Fibroblast of mammary gland (primary cell): ENCODE measurements at regions not wholly inside any gene's neighbourhood (a gene's known extent, or its start where the extent isn't known, plus 50 kb on each side); places are given as distances from the start of the nearest gene placed in this dataset.
A peak's percentile ranks its signal among the peaks of the same experiment; 100 is the strongest.

ENCODE experiments used
- DNase-seq: peaks from one replicate; pipeline ENCODE4 v3.0.0-alpha.2; 2010; ENCODE audit warnings: low read depth
- H3K4me3 ChIP-seq: 2 replicates; pipeline ENCODE4 v1.5.1; 2011; ENCODE audit warnings: low read depth, mild to moderate bottlenecking, low read length, moderate library complexity; ENCODE audit not compliant: control insufficient read depth
- TF ChIP-seq, protein P1 (sequence below): conservative IDR thresholded peaks from 2 replicates; pipeline ENCODE4 v1.5.1; 2011; ENCODE audit warnings: low read depth, low read length, inconsistent platforms; ENCODE audit not compliant: control insufficient read depth, insufficient read depth

DNA sequence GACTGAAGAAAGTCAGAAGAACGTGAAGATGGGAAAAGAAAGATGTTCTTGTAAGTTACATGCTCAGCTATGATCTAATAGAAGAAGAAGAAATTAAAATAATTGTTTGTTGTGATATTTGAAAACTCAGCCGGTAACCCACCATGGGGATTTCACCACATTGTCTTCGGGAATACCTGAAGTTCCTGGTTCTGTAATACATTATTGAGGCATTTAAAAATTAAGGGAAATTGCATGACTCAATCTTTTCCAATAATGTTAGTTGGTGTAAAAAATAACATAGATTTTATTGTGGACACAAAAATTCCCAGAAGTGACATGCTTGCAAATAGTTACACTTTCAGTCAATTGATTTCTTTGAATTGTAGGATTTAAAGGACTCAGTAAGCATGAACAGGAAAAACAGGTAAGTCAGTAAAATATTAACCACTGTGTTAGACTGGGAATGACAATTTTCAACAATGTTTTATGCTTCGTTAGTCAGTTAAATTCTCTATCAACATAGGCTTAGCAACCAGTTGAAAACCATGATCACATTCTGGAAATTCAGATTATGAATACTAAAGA is 745.1 kb downstream of the LTN1 start:
- TF ChIP-seq, protein P1, sequence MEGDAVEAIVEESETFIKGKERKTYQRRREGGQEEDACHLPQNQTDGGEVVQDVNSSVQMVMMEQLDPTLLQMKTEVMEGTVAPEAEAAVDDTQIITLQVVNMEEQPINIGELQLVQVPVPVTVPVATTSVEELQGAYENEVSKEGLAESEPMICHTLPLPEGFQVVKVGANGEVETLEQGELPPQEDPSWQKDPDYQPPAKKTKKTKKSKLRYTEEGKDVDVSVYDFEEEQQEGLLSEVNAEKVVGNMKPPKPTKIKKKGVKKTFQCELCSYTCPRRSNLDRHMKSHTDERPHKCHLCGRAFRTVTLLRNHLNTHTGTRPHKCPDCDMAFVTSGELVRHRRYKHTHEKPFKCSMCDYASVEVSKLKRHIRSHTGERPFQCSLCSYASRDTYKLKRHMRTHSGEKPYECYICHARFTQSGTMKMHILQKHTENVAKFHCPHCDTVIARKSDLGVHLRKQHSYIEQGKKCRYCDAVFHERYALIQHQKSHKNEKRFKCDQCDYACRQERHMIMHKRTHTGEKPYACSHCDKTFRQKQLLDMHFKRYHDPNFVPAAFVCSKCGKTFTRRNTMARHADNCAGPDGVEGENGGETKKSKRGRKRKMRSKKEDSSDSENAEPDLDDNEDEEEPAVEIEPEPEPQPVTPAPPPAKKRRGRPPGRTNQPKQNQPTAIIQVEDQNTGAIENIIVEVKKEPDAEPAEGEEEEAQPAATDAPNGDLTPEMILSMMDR, result no peak
- no peak for DNase-seq
- no peak overlapping the region for H3K4me3 ChIP-seq

DNA sequence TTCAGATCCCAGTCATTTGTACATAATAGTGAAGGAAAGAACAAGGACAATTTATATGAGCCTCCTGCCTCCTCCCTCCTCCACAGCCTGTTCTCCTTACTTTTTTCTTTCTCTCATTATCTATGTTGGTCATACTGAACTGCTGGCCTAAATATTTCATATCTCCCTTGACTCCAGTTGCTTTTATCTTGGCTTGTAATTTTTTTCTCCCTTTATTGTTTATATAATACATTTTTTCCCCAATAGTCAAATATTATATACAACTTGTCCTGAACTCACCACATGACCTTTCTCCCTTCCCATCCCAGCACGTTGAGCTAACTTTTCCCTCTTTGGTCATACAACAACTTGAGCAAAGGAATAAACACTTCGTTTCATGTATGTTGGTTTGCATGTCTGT is 752.1 kb downstream of the LTN1 start:
- TF ChIP-seq, protein P1, result no peak
- no peak for DNase-seq
- H3K4me3 ChIP-seq, result no peak overlapping the region

DNA sequence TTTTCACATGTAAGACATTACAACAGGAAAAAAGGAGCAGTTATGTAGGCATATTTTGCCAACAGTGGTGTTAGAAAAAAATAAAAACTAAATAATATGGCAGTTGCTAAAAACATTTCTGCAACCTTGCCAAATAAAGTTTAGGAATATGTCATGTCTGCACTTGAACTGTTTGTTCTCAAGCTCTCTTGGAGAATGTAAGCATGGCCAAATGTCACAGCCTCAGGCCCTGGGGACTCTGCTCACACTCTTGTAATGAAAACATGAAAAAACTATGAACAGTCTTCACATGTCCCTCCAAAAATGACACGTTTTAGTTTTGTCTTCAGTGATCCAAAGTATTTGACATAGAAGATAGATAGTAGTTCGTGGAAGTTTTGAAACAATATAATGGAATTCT is 753.3 kb downstream of the LTN1 start:
- no peak overlapping the region for H3K4me3 ChIP-seq
- no peak for DNase-seq
- TF ChIP-seq, protein P1, result no peak

DNA sequence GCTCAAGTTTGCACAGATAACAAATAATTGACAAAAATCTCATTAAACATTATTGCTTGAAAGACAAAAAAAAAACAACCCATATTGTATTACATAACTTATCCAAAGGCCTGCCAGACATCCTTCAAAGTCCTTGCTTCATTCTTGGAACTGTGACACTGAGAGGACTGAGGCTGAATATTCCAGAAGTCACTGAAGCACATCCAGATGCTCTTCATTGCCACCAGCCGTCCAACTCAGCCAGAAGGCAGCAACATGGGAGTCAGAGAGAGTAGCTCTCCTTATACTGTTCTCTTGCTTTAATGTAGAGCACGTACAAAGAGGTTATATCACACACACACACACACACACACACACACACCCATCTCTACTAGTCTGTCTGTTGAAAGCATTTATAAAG is 755.0 kb downstream of the LTN1 start:
- TF ChIP-seq, protein P1, result no peak
- no peak overlapping the region for H3K4me3 ChIP-seq
- DNase-seq, result no peak

DNA sequence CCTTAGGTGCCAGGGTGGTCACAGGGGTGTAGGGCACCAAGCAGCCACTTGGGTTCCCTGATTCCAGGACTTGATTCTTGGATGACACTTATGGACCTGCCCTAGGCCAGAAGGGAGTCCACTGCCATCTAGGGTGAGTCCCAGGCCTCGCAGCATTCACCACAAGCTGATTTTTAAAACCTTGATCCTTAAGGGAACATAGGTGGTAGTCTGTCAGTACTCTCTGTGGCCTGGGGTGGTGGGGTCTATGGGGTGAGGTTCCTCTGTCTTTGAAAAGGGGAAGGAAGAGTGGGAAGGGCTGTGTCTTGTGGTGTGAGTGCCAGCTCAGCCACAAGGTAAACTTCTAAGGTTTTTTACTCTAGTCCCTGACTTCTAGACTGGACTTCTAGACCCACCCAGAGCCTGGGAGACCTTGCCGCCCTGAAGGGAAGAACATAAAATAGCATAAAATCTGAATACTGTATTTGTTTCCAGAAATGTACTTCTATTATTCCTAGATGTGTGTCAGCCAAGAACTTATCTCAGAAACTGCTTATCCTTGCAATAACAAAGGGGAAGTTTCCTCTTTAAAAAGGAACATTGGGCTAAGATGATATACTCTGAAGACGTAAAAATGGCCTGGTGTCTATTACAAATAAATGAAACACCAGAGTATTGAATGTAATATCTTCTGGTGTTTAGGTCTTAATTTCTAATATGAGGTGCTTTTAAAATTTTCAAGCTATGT is 757.3 kb downstream of the LTN1 start:
- DNase-seq, result no peak
- no peak overlapping the region for H3K4me3 ChIP-seq
- TF ChIP-seq, protein P1, result peak; percentile 16

DNA sequence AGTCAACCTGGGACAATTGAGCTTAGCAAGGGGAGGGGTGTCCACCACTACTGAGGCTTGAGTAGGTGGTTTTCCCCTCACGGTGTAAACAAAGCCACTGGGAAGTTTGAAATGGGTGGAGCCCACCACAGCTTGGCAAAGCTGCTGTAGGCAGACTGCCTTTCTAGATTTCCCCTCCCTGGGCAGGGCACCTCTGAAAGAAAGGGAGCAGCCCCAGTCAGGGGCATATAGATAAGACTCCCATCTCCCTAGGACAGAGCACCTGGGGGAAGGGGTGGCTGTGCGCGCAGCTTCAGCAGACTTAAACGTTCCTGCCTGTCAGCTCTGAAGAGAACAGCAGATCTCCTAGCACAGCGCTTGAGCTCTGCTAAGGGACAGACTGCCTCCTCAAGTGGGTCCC is 758.4 kb downstream of the LTN1 start:
- DNase-seq, result no peak
- TF ChIP-seq, protein P1, result no peak
- no peak overlapping the region for H3K4me3 ChIP-seq
